ENCODE measurements at regions not wholly inside any gene's neighbourhood (a gene's known extent, or its start where the extent isn't known, plus 50 kb on each side); places are given as distances from the start of the nearest gene placed in this dataset.
"Not testable (repeated sequence)": the region's sequence is repeated elsewhere in the genome, so short reads cannot be mapped to it uniquely, and the experiment has no call there.

DNA sequence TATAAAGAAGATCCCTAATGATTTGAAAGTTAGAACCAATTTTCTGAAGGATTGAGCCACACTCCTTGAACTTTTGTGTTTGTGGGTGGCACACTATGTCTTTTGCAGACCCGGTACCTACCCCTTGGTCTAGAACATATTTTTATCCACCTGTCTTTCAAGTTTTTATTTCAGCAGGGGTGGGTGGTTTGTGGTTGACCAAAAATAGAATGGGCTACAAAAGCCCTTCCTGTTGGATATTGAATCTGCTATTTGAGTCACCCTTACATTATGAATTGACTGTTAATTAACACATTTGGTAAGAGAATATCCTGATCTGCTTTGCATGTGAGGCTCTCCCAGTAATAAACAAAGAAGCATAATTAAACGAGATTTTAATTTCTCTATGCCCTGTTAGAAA lies 401.2 kb downstream of the POTEH start:
- DNase-seq: not testable (repeated sequence)

DNA sequence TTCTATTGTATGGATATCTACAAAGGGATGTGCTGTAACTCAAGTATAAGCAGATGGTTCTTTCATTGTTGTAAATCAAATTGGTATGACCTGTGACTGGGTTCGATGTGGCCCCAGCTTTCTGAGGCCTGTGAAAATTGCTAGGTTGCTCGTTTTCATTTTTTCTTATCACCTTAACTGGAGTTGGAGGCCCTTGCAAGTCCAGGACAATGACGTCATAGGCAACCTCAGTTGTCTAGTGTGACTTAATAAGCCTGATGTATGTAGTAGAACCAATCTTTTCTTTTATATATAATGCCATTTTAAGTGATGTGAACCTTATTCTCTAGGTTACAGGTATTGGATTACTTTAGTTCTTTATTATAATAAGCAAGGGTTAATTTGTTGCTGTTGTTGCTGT lies 415.3 kb downstream of the POTEH start:
- DNase-seq: not testable (repeated sequence)

DNA sequence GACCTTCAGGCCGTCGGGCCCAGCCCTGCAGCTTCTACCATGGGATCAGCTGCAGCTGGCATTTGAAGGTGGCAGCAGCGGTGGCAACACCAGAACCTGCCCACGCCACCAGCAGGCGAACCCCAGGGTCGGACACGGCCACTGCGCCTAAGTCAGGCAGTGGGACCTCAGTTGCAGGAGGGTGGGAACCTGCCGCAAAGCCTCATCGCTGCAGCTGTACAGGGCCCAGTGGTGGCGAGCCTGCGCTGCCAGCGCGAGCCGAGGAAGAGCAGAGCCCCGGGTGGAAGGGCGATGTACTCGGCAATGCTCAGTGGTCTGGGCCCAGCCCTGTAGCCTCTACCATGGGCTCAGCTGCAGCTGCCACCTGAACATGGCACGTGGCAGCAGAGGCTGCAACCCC lies 441.6 kb downstream of the POTEH start:
- DNase-seq: not testable (repeated sequence)

DNA sequence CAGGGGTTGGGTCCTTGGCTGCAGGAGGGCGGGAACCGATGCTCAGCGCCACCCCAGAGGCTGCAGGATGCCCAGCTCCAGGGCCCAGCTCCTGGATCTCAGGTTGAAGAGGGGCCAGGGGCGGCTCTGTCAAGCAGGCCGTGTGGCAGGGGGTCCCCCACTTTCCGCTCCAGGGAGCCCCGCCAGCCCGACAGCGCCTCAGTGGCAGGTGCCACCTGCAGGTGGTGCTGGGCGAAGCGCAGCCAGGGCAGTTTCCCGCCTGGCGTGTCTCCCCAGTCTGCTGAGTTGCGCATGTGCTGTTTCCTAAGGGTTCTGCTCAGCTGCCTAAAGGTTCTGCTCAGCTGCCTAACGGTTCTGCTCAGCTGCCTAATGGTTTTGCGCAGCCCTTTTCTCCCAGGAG lies 442.1 kb downstream of the POTEH start:
- DNase-seq: no peak

DNA sequence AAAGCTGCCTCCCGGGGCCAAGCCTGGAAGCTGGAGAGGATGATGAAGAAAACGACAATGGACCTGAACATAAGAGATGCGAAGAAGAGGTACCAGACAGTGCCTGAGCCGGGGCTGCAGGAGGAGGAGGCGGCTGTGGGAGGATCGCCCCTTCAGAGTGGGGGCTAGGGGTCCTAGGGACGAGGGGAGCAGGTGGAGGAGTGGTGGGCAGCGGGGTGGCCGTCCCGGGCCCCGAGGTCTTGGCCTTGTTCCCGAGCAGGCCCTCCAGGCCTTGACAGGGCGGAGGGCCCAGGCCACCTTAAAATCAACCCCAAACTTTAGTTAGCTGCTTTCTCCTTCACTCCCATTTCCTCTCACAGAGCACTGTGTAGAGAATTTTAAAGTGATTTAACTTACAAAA lies 442.8 kb downstream of the POTEH start:
- DNase-seq: not testable (repeated sequence)

DNA sequence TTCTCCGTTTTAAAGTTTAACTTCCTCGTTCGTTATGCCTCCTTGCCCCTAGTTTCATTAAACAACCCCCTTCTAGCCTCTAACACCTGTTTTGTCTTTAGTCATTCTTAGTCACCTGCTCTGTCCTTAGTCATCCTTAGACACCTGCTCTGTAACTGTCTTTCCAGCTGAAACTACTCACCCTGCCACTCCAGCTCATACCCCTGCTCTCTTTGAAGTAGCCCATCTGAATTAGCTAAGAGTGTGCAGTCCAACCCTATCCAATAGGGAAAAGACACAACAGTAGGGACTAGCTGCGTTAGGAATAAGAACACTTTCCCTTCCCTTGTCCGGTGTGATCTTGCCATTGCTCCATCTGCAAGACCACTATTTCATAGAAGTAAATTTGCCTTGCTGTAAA lies 446.5 kb downstream of the CCT8L2 start:
- DNase-seq: not testable (repeated sequence)

DNA sequence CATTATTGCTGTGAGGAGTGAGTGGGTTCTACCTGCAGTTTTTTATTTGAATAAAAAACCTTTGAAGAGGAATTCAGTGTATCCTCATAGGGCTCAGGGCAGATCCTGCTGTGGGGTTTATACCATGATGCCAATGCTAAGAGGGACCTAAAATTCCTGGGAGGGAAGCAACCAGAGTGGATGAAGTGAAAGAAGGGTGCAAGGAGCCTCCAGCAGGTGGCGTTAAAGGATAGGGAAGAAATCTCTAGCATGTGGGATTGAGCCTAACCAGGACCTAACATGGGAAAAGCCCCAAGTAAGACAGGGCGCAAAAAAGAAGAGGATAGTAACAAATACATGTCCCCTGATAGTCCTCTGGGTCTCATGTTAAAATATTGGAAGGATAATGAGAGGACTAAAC lies 445.7 kb downstream of the CCT8L2 start:
- DNase-seq: peak in 17 of 56 donors; percentile 0 to 47 (median 8)

DNA sequence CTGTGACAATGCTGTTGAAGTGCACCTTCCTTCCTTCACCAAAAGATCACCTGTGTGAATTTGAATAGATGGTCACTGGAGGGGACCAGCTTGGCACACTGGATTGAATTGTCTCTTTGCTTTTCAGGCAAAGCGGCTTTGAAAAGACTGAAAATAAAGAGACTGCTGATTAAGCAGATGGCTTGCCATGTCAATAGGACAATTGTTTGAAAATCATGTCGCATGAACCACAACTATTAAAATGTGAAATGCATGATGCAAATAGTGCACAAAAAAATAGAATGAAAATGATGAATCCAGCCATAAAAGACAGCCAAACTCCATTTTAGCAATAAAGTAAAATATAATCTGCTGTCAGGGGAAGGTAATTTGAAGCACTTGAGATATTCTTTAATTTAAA lies 415.3 kb downstream of the CCT8L2 start:
- DNase-seq: not testable (repeated sequence)

DNA sequence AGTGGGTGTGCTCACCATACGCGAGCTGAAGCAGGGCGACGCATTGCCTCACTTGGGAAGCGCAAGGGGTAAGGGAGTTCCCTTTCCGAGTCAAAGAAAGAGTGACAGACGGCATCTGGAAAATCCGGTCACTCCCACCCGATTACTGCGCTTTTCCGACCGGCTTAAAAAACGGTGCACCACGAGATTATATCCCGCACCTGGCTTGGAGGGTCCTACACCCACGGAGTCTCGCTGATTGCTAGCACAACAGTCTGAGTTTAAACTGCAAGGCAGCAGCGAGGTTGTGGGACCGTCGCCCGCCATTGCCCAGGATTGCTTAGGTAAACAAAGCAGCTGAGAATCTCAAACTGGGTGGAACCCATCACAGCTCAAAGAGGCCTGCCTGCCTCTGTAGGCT lies 408.7 kb downstream of the CCT8L2 start:
- DNase-seq: not testable (repeated sequence)

Data from nucleus accumbens (tissue), 56 donors.